ENCODE measurements at regions not wholly inside any gene's neighbourhood (a gene's known extent, or its start where the extent isn't known, plus 50 kb on each side); places are given as distances from the start of the nearest gene placed in this dataset.

GRCh38 chr2:204492417-204492816, 52.9 kb upstream of the PARD3B start:
- TF ChIP-seq, protein P1, sequence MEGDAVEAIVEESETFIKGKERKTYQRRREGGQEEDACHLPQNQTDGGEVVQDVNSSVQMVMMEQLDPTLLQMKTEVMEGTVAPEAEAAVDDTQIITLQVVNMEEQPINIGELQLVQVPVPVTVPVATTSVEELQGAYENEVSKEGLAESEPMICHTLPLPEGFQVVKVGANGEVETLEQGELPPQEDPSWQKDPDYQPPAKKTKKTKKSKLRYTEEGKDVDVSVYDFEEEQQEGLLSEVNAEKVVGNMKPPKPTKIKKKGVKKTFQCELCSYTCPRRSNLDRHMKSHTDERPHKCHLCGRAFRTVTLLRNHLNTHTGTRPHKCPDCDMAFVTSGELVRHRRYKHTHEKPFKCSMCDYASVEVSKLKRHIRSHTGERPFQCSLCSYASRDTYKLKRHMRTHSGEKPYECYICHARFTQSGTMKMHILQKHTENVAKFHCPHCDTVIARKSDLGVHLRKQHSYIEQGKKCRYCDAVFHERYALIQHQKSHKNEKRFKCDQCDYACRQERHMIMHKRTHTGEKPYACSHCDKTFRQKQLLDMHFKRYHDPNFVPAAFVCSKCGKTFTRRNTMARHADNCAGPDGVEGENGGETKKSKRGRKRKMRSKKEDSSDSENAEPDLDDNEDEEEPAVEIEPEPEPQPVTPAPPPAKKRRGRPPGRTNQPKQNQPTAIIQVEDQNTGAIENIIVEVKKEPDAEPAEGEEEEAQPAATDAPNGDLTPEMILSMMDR (IDR thresholded peaks at IDR 0.05) = no peak
- no peak for ATAC-seq (ENCODE audit: low FRiP score)
- no peak for DNase-seq (ENCODE audit: low spot score)

GRCh38 chr2:204494681-204495080, 50.6 kb upstream of the PARD3B start:
- DNase-seq (ENCODE audit: low spot score) = no peak
- ATAC-seq (ENCODE audit: low FRiP score) = no peak
- TF ChIP-seq, protein P1 (IDR thresholded peaks at IDR 0.05) = no peak

DNA sequence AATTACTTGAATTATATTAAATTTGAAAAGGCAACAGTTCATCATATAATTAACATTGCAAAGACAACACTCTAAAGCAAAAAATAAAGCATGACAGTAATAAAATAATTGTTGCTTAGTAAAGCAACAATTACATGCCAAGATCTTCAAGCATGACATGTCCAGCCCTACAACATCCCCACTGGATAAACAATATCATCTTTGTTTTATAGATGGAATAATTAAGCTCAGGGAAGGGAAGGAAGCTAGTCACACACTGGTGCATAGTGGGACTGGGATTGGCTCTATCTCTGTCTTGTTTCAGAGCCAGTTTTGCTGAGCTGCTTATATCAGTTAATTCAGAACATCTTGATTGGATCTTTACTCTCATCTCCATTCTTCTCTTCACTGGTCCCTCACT, 49.9 kb upstream of the PARD3B start:
- DNase-seq (ENCODE audit: low spot score) = no peak
- ATAC-seq (ENCODE audit: low FRiP score) = no peak
- TF ChIP-seq, protein P1 (IDR thresholded peaks at IDR 0.05) = no peak
